GM21367 (cell line): ENCODE measurements at regions not wholly inside any gene's neighbourhood (a gene's known extent, or its start where the extent isn't known, plus 50 kb on each side); places are given as distances from the start of the nearest gene placed in this dataset.
"Not testable (repeated sequence)": the region's sequence is repeated elsewhere in the genome, so short reads cannot be mapped to it uniquely, and the experiment has no call there.

Experiments
- ATAC-seq: cut with Tn5 transposase; IDR thresholded peaks from one replicate; pipeline ENCODE4 v1.9.1; 2021; ENCODE audit not compliant: unreplicated experiment

GRCh38 chr18:38301621-38302020 is 736.0 kb upstream of the CELF4 start:
- ATAC-seq = no peak

GRCh38 chr18:38297910-38298309 is 732.3 kb upstream of the CELF4 start:
- ATAC-seq = no peak

DNA sequence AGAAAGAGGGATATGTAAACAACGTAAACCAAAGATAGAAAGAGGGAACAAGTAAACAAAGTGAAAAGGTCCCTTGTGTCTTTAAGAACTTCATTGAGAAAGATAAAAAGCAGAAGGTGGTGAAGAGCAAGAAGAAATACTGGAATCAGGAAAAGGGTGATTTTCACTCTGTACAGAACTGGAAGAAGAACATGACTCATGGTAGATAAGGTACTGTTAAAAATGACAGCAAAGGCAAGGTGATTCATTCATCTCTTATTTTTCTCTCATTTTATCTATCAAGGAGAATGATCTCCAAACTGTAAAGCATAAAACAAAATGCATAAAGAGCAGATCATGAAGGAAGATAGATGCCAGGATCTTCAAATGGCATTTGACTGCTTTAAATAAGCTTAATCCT is 724.6 kb upstream of the CELF4 start:
- ATAC-seq = no peak

DNA sequence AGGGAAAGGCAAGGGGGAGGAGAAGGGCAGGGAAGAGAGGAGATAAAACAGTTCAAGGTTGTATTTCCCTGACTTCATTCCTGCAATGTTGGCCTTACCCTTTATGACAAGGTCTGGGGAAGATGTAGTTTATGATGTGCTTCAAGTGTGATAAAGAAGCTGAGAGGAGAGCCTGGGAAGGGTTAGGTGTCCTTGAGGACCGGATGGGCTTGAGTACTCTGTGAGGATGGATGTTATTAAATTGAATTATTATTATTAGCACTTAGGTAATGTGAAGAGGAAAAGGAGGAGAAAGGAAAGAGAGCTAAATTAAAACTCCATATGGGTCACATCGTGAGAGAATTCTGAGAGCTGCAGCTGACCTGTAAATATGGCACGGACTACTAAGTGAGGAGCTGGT is 719.4 kb upstream of the CELF4 start:
- no peak for ATAC-seq

DNA sequence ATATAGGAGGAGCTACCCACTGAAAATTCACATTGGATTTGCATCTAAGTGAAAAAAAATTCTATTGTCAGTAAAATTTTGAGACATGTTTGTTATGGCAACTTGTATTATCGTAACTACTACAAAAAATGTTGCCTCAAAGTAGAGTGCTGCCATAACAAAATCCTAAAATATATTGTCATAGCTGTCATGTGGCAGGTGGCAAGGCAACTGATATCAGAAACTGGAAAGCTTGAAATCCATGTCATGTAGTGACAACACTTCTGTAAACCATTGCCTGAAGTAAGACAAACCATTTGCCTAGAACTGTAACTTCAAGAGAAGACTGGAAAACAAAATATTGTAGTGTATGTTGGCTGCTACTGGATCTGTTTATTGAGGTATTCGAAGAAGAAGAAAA is 697.5 kb upstream of the CELF4 start:
- ATAC-seq = no peak

DNA sequence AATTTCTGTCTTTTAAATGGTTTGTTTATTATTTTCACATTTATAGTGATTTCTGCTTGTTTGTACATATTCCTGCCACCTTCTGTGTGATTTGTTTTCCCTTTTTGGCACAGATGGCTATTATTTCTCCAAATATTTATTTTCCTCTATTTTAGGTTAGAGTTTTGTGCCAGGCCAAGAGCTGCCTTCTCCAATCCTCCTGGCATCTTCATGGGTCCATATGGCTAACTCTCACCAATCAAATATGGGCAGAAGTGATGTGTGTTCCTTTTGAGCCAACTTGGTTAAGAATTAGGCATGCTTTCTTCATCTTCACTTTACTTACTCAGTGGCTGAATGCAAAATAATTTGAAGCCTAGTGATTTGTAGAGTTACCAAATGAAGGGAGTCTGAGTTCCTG is 697.1 kb upstream of the CELF4 start:
- no peak for ATAC-seq

- ATAC-seq = no peak
These were observed 692.1 kb upstream of the CELF4 start for GRCh38 chr18:38257661-38258060.

DNA sequence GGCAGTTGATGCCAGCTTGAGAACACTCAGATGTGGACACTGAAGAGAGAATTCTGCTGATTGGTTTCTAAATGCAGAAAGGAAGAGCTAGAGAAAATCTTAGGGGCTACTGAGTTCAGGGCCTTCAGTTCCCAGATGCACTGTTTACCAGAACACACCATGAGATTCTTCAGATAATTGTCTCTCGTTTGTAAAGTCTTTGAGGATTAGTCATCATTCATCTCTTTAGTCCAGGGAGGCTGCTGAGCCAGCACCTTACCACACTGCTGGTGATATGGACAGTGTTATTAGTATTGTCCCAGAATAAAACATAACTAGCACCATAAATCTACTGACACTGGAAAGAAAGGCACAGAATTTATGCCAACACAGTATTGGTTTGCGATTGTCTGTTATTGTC is 690.8 kb upstream of the CELF4 start:
- no peak for ATAC-seq

GRCh38 chr18:38250971-38251370 is 685.4 kb upstream of the CELF4 start:
- no peak for ATAC-seq

DNA sequence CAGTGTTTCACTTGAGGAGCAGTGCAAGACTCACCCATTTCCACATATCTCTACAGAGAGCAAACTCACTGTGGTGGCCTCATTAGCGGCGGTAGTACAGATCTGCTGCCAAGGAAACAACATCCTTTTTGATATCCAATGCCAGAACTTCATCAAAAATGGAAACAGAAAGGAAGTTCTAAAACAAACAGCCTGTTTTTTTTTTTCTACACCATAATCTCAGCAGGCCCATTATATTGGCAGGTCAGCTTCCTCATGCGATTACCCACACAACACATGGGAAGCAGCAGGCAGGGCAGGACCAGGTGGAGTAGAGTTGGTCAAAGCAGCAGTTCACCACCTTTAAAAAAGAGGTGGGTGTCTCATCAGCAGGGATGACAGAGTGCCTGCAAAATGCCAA is 678.9 kb upstream of the CELF4 start:
- ATAC-seq = no peak

DNA sequence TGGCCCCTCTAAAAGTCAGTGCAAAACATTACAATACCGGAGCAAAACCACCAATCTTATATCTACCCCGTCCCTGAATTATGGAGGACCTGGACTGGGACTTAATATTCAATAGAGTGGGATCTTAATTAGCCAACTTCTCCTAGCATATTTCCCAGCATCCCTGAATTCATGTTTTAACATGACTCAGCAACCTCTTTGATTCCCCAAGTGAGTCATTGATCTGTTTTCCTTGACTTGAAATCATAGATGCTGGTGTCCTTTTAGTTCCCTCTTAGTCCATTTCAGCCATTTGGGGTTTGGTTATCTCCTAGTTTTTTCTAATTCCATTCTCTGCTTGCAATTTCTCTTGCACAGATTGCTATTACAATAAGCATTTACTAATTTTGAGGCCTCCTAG is 677.7 kb upstream of the CELF4 start:
- ATAC-seq = no peak

GRCh38 chr18:38241736-38242135 is 676.1 kb upstream of the CELF4 start:
- ATAC-seq = no peak

- no peak for ATAC-seq
These were observed 675.6 kb upstream of the CELF4 start for GRCh38 chr18:38241216-38241615.

GRCh38 chr18:38239606-38240005 is 674.0 kb upstream of the CELF4 start:
- ATAC-seq = no peak

DNA sequence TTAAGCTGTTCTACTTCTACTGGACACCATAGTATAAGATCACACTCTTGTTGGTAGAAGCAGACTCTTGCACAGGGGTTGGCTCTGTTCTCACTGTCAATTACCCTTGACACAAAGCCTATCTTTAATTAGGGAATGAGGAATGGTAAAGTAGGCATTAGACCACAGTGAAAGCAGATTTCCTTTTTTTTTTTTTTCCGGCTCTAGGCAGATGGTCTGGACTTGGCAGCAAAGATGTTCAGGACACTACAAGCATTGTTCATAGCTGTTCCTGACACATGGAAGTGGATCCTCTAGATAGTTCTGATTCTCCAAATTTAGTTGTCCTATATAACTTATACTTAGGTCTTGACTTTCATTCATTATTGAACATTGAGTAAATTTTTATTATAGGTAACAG is 672.2 kb upstream of the CELF4 start:
- no peak for ATAC-seq

DNA sequence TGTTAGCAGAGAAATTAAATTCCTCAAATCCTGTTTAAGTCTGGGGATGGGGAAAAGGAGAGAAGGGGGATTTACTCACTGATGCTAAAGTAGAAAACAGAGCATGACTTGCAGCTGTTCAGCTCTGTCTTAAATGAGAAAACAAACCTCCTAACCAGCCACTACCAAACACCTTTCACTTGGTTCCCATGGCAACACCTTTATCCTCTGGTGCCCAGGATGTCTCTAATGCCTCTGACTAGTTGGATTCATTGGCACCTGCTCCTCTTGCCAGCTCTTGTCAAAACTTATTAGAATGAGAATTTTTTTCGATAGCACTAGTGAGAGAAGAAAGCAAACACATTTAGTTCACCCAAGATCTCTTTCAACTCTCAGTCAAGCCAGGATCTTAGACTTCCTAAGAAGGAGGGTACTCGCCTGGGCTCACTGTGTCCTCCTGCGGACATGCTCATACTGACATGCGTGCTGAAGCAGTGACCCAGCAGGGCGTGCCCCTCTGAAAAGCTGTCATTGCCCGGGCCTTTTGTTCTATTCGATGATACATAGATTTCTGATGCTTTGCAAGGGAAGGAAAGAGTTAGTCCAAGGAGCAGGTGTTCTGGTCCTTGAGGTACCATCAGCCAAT is 656.0 kb upstream of the CELF4 start:
- no peak for ATAC-seq

- ATAC-seq = no peak
These were observed 633.4 kb upstream of the CELF4 start for GRCh38 chr18:38198956-38199355.

DNA sequence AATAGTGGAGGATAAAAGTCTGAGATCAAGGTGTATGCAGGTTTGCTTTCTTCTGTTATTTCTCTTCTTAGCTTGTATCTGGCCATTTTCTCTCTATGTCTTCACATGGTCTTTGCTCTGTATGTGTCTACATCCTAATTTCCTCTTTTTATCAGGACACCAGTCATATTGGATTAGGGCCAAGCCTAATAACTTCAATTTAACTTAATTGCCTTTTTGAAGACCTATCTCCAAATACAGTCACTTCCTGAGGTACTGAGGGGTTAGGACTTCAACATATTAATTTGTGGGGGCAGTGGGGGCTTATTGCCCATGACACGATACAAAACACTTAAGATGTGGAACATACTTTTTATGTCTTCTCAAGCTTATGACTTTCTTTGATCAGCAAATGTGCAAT is 632.9 kb upstream of the CELF4 start:
- ATAC-seq = no peak

DNA sequence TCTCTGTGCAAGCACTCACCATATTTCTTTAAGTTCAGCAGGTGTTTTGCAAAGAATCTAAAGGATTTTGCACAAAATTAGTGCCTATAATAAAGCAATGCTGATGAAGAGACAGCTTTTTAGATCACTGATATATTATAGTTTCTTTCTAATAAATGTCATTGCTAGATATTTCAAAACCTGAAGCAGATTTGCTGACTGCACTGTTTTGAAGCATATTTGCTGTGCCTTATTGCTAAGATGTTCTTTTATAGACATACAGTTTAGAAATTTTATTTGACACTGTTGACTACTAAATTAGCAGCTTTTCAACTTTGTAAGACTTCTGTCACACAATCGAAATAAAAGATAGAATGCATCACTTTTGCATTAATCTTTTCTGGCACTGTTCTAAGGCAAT is 620.9 kb upstream of the CELF4 start:
- no peak for ATAC-seq

DNA sequence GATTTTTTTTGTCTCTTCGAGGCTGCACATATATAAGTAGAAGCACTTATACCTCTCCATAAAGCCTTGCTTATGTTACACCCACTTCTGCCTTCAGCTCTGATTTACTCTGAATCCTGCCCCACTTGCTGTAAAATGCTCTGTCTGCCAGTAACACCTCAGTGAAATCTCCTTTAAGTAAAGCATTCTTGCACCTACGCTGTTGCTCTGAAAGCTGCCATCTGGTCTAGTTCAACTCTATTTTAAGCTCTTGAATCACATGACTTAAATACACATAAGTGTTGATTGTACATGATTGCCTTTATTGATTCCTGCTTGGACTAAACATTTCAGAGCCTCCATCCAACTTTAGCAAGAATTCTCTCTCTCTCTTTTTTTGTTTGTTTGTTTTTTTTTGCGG is 609.0 kb upstream of the CELF4 start:
- no peak for ATAC-seq

- ATAC-seq = no peak
These were observed 608.6 kb upstream of the CELF4 start for GRCh38 chr18:38174173-38174572.

DNA sequence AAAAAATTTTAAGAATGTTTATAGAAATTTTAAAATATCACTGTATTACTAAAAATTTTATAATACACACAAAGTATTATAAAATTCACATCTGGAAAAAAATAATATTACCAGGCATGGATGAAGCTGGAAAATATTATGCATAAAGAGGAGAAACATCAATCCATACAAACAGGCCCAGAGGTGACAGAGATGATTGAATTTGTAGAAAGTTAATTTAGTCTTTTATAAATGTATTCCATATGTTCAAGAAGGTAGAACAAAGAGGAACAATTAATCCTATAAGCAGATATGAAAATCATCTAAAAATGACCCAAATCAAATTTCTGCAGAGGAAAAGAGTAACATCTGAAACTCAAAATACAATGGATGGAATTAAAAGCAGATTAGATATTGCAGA is 605.2 kb upstream of the CELF4 start:
- no peak for ATAC-seq

DNA sequence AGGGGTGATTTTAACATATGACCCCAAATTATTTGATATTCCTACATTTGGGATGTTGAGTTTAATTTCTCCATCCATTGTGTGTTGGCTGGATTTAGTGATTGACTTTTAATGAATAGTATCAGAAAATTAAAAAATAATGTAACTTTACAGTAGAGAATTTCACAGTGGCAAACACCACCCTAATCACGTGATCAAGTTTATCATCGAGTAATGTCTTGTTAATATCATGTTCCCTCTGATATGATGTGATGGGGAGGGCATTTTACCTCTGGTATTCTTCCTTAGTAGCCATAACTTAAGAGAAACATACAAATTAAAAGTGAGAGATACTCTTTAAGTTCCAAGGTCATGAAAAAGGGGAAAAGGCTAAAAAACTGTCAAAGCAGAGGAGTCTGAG is 602.0 kb upstream of the CELF4 start:
- no peak for ATAC-seq

- not testable (repeated sequence) for ATAC-seq
These were observed 587.5 kb upstream of the CELF4 start for GRCh38 chr18:38153116-38153515.
